ENCODE measurements at regions not wholly inside any gene's neighbourhood (a gene's known extent, or its start where the extent isn't known, plus 50 kb on each side); places are given as distances from the start of the nearest gene placed in this dataset.

- no peak for TF ChIP-seq CTCF (conservative IDR thresholded peaks at IDR 0.05; ENCODE audit: low read length)
- DNase-seq (ENCODE audit: low read depth) = no peak
- H3K4me3 ChIP-seq (ENCODE audit: low read length) = no peak overlapping the region
Observed at GRCh38 chr6:43869079-43869710, 99.2 kb downstream of the VEGFA start.

GRCh38 chr6:43868467-43868866 is 98.5 kb downstream of the VEGFA start:
- no peak for TF ChIP-seq CTCF (conservative IDR thresholded peaks at IDR 0.05; ENCODE audit: low read length)
- no peak overlapping the region for H3K4me3 ChIP-seq (ENCODE audit: low read length)
- DNase-seq (ENCODE audit: low read depth) = no peak

GRCh38 chr6:43867996-43868395 is 98.0 kb downstream of the VEGFA start:
- no peak overlapping the region for H3K4me3 ChIP-seq (ENCODE audit: low read length)
- no peak for TF ChIP-seq CTCF (conservative IDR thresholded peaks at IDR 0.05; ENCODE audit: low read length)
- no peak for DNase-seq (ENCODE audit: low read depth)

GRCh38 chr6:43867246-43867645 is 97.2 kb downstream of the VEGFA start:
- TF ChIP-seq CTCF (conservative IDR thresholded peaks at IDR 0.05; ENCODE audit: low read length) = no peak
- no peak overlapping the region for H3K4me3 ChIP-seq (ENCODE audit: low read length)
- no peak for DNase-seq (ENCODE audit: low read depth)

- peak; percentile 40 for DNase-seq (ENCODE audit: low read depth)
- no peak overlapping the region for H3K4me3 ChIP-seq (ENCODE audit: low read length)
- TF ChIP-seq CTCF (conservative IDR thresholded peaks at IDR 0.05; ENCODE audit: low read length) = no peak
Observed at GRCh38 chr6:43865932-43866645, 96.1 kb downstream of the VEGFA start.

- DNase-seq (ENCODE audit: low read depth) = no peak
- no peak overlapping the region for H3K4me3 ChIP-seq (ENCODE audit: low read length)
- no peak for TF ChIP-seq CTCF (conservative IDR thresholded peaks at IDR 0.05; ENCODE audit: low read length)
Observed at GRCh38 chr6:43865086-43865485, 95.1 kb downstream of the VEGFA start.

- no peak for DNase-seq (ENCODE audit: low read depth)
- TF ChIP-seq CTCF (conservative IDR thresholded peaks at IDR 0.05; ENCODE audit: low read length) = no peak
- H3K4me3 ChIP-seq (ENCODE audit: low read length) = no peak overlapping the region
Observed at GRCh38 chr6:43862925-43863324, 92.9 kb downstream of the VEGFA start.

Data from AG10803 (cell line).